ENCODE measurements at regions not wholly inside any gene's neighbourhood (a gene's known extent, or its start where the extent isn't known, plus 50 kb on each side); places are given as distances from the start of the nearest gene placed in this dataset.

DNA sequence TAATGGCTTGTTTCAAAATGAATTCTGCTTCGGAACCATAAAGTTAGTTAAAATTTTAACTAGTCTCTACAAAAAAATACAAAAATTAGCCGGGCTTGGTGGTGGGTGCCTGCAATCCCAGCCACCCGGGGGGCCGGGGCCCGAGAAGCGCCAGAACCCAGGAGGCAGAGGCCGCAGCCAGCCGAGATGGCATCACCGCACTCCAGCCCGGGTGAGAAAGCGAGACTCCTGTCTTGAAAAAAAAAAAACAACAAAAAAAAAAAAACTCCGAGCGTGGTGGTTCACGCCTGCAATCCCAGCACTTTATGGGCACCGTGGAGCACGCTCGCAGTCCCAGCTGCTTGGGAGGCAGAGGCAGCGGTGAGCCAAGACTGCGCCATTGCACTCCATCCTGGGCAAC, 781.4 kb downstream of the BRINP3 start:
- no peak overlapping the region for H2AFZ ChIP-seq (ENCODE audit: low read length)
- no peaks in the 10 kb centered on the region for H3K4me1 ChIP-seq (ENCODE audit: low read length)
- H3K4me3 ChIP-seq (ENCODE audit: low read length) = no peak overlapping the region
- no peak overlapping the region for H3K27ac ChIP-seq (ENCODE audit: low read length)
- H3K9ac ChIP-seq (ENCODE audit: low read length) = no peak overlapping the region
- H3K79me2 ChIP-seq (ENCODE audit: low read length) = no peaks in the 10 kb centered on the region
- H3K27me3 ChIP-seq (replicated peaks; ENCODE audit: insufficient read depth, low read length) = no peaks in the 10 kb centered on the region
- H3K36me3 ChIP-seq (replicated peaks; ENCODE audit: insufficient read depth, low read length) = no peaks in the 10 kb centered on the region
- no peaks in the 10 kb centered on the region for H3K9me2 ChIP-seq (replicated peaks; ENCODE audit: insufficient read depth, low read length)
- DNase-seq = no peak
- H3K4me2 ChIP-seq (ENCODE audit: low read depth, low read length) = no peak overlapping the region
- no peaks in the 10 kb centered on the region for H4K20me1 ChIP-seq (ENCODE audit: insufficient read depth, low read length)
- no peaks in the 10 kb centered on the region for H3F3A ChIP-seq (ENCODE audit: insufficient read depth, low read length)
- no peaks in the 10 kb centered on the region for H3K9me3 ChIP-seq (replicated peaks; ENCODE audit: insufficient read depth, low read length)
- TF ChIP-seq, protein P1, sequence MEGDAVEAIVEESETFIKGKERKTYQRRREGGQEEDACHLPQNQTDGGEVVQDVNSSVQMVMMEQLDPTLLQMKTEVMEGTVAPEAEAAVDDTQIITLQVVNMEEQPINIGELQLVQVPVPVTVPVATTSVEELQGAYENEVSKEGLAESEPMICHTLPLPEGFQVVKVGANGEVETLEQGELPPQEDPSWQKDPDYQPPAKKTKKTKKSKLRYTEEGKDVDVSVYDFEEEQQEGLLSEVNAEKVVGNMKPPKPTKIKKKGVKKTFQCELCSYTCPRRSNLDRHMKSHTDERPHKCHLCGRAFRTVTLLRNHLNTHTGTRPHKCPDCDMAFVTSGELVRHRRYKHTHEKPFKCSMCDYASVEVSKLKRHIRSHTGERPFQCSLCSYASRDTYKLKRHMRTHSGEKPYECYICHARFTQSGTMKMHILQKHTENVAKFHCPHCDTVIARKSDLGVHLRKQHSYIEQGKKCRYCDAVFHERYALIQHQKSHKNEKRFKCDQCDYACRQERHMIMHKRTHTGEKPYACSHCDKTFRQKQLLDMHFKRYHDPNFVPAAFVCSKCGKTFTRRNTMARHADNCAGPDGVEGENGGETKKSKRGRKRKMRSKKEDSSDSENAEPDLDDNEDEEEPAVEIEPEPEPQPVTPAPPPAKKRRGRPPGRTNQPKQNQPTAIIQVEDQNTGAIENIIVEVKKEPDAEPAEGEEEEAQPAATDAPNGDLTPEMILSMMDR (IDR thresholded peaks at IDR 0.05; ENCODE audit: low read length) = no peak
- TF ChIP-seq EZH2 (optimal IDR thresholded peaks at IDR 0.05; ENCODE audit: low read depth, low read length) (no peak), EZH2phosphoT487 (IDR thresholded peaks at IDR 0.05; ENCODE audit: low read length) (no peak)

DNA sequence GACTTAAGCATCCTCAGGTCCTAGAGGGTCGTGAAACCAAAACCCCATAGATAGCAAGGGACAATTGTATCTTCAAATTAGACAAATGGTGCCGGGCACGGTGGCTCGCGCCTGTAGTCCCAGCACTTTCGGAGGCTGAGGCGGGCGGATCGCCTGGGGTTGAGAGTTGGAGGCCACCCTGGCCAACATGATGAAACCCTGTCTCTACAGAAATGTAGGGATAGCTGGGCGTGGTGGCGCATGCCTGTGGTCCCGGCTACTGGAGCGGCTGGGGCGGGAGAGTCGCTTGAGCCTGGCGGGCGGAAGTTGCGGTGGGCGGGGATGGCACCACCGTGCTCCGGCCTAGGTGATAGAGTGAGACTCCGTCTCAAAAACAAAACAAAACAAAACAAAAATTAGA, 780.6 kb downstream of the BRINP3 start:
- TF ChIP-seq EZH2 (optimal IDR thresholded peaks at IDR 0.05; ENCODE audit: low read depth, low read length) (no peak), EZH2phosphoT487 (IDR thresholded peaks at IDR 0.05; ENCODE audit: low read length) (no peak)
- TF ChIP-seq, protein P1 (IDR thresholded peaks at IDR 0.05; ENCODE audit: low read length) = no peak
- H3K4me2 ChIP-seq (ENCODE audit: low read depth, low read length) = no peak overlapping the region
- no peaks in the 10 kb centered on the region for H3K79me2 ChIP-seq (ENCODE audit: low read length)
- no peaks in the 10 kb centered on the region for H3K9me3 ChIP-seq (replicated peaks; ENCODE audit: insufficient read depth, low read length)
- no peaks in the 10 kb centered on the region for H3F3A ChIP-seq (ENCODE audit: insufficient read depth, low read length)
- H3K36me3 ChIP-seq (replicated peaks; ENCODE audit: insufficient read depth, low read length) = no peaks in the 10 kb centered on the region
- DNase-seq = no peak
- no peaks in the 10 kb centered on the region for H3K27me3 ChIP-seq (replicated peaks; ENCODE audit: insufficient read depth, low read length)
- no peak overlapping the region for H2AFZ ChIP-seq (ENCODE audit: low read length)
- H3K27ac ChIP-seq (ENCODE audit: low read length) = no peak overlapping the region
- H3K9ac ChIP-seq (ENCODE audit: low read length) = no peak overlapping the region
- H3K4me1 ChIP-seq (ENCODE audit: low read length) = no peaks in the 10 kb centered on the region
- H4K20me1 ChIP-seq (ENCODE audit: insufficient read depth, low read length) = no peaks in the 10 kb centered on the region
- H3K4me3 ChIP-seq (ENCODE audit: low read length) = no peak overlapping the region
- no peaks in the 10 kb centered on the region for H3K9me2 ChIP-seq (replicated peaks; ENCODE audit: insufficient read depth, low read length)

DNA sequence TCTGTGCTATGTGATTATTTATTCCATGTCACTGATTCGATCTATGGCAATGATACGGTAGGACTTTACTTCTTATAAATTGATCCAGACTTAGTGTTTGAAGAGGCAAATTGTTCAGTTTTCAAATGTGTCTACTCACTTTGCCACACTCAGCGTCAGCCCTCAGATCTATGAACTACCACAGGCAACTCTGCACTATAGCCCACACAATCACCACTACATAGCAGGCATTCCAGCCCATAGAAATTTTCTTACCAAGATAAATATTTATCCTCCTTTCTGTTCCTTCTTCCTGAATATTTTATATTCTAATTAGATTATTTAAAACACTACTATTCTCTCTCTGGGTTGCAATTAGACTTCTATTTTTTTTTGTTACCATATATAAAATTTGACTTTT, 776.1 kb downstream of the BRINP3 start:
- Histone ChIP-seq H3K27me3 (replicated peaks; ENCODE audit: insufficient read depth, low read length) (no peaks in the 10 kb centered on the region), H3K27ac (ENCODE audit: low read length) (no peak overlapping the region), H3K9ac (ENCODE audit: low read length) (no peak overlapping the region), H2AFZ (ENCODE audit: low read length) (no peak overlapping the region), H3K4me1 (ENCODE audit: low read length) (no peaks in the 10 kb centered on the region), H4K20me1 (ENCODE audit: insufficient read depth, low read length) (no peaks in the 10 kb centered on the region), H3K9me3 (replicated peaks; ENCODE audit: insufficient read depth, low read length) (no peaks in the 10 kb centered on the region), H3K36me3 (replicated peaks; ENCODE audit: insufficient read depth, low read length) (no peaks in the 10 kb centered on the region), H3K4me2 (ENCODE audit: low read depth, low read length) (no peak overlapping the region), H3K9me2 (replicated peaks; ENCODE audit: insufficient read depth, low read length) (no peaks in the 10 kb centered on the region), H3K4me3 (ENCODE audit: low read length) (no peak overlapping the region), H3F3A (ENCODE audit: insufficient read depth, low read length) (no peaks in the 10 kb centered on the region), H3K79me2 (ENCODE audit: low read length) (no peaks in the 10 kb centered on the region)
- TF ChIP-seq EZH2 (optimal IDR thresholded peaks at IDR 0.05; ENCODE audit: low read depth, low read length) = no peak
- TF ChIP-seq, protein P1 (IDR thresholded peaks at IDR 0.05; ENCODE audit: low read length) = no peak
- TF ChIP-seq EZH2phosphoT487 (IDR thresholded peaks at IDR 0.05; ENCODE audit: low read length) = no peak
- DNase-seq = no peak

All from MM.1S (cell line).